Ascending aorta (tissue), 2 donors: ENCODE measurements at regions not wholly inside any gene's neighbourhood (a gene's known extent, or its start where the extent isn't known, plus 50 kb on each side); places are given as distances from the start of the nearest gene placed in this dataset.
A peak's percentile ranks its signal among the peaks of the same experiment; 100 is the strongest.

Experiments
- DNase-seq, 2 donors: peaks; one replicate each; pipeline ENCODE4 v3.0.0-alpha.2; 2019; ENCODE audit warnings: low spot score in 2 of 2
- H3K27ac ChIP-seq, 2 donors: fragments of 200-600 bp; sonication (generic); one replicate each; pipeline ENCODE4 v1.5.1; 2016 to 2017; ENCODE audit warnings: mild to moderate bottlenecking in 1 of 2
- H3K27me3 ChIP-seq: fragments of 200-600 bp; sonication (generic); one replicate; pipeline ENCODE4 v1.5.1; 2017
- H3K36me3 ChIP-seq, 2 donors: fragments of 200-600 bp; sonication (generic); one replicate each; pipeline ENCODE4 v1.5.1; 2016
- H3K4me1 ChIP-seq, 2 donors: fragments of 200-600 bp; sonication (generic); one replicate each; pipeline ENCODE4 v1.5.1; 2016 to 2017; ENCODE audit warnings: mild to moderate bottlenecking in 1 of 2
- H3K4me3 ChIP-seq, 2 donors: fragments of 200-600 bp; sonication (generic); one replicate each; pipeline ENCODE4 v1.5.1; 2016 to 2017; ENCODE audit warnings: mild to moderate bottlenecking in 1 of 2
- H3K9me3 ChIP-seq, 2 donors: fragments of 200-600 bp; sonication (generic); one replicate each; pipeline ENCODE4 v1.5.1; 2016
- CTCF ChIP-seq, 3 experiments: fragments of 200-600 bp in 2 of 3; fragments of 450-650 bp in 1 of 3; sonication (generic) in 2 of 3; IDR thresholded peaks; one replicate each; pipeline ENCODE4 v1.5.1; 2016 to 2019; ENCODE audit warnings: antibody characterized with exemption in 3 of 3, mild to moderate bottlenecking in 1 of 3, moderate library complexity in 1 of 3
- intact Hi-C: fragments of 100-400 bp; cut with DNase I; formaldehyde crosslinking; loops from one replicate; pipeline ENCODE4 v1.15.1; 2023

- TF ChIP-seq CTCF (IDR thresholded peaks at IDR 0.05) = no peak
- Histone ChIP-seq H3K27ac (no peak overlapping the region), H3K4me3 (no peak overlapping the region), H3K9me3 (no peaks in the 10 kb centered on the region), H3K27me3 (no peaks in the 10 kb centered on the region), H3K4me1 (peaks cover 3 to 16% of the 10 kb centered on the region in 2 donors), H3K36me3 (no peaks in the 10 kb centered on the region)
- intact Hi-C loops = no loop called here
- no peak for DNase-seq
Measured at GRCh38 chr12:105667973-105668743, 337.7 kb downstream of the C12orf75 start.

GRCh38 chr12:105670672-105671071 is 340.2 kb downstream of the C12orf75 start:
- TF ChIP-seq CTCF (IDR thresholded peaks at IDR 0.05) = no peak
- Histone ChIP-seq H3K4me3 (no peak overlapping the region), H3K4me1 (peaks cover 3 to 23% of the 10 kb centered on the region in 2 donors), H3K9me3 (no peaks in the 10 kb centered on the region), H3K36me3 (no peaks in the 10 kb centered on the region), H3K27me3 (no peaks in the 10 kb centered on the region), H3K27ac (peak overlapping the region in 1 of 2 donors; percentile 80)
- intact Hi-C loops = no loop called here
- DNase-seq = no peak

- H3K9me3 ChIP-seq = no peaks in the 10 kb centered on the region
- peak overlapping the region; percentile 74 to 80 for H3K27ac ChIP-seq
- peaks cover 3 to 27% of the 10 kb centered on the region in 2 donors for H3K4me1 ChIP-seq
- no peaks in the 10 kb centered on the region for H3K36me3 ChIP-seq
- no peak for DNase-seq
- no peaks in the 10 kb centered on the region for H3K27me3 ChIP-seq
- TF ChIP-seq CTCF (IDR thresholded peaks at IDR 0.05) = no peak
- H3K4me3 ChIP-seq = no peak overlapping the region
- intact Hi-C loops = no loop called here
Measured at GRCh38 chr12:105671720-105672119, 341.2 kb downstream of the C12orf75 start.

- no peak overlapping the region for H3K4me3 ChIP-seq
- DNase-seq = peak in 1 of 2 donors; percentile 70
- no peaks in the 10 kb centered on the region for H3K9me3 ChIP-seq
- intact Hi-C loops = no loop called here
- H3K27ac ChIP-seq = peak overlapping the region; percentile 74 to 80
- no peaks in the 10 kb centered on the region for H3K27me3 ChIP-seq
- no peak for TF ChIP-seq CTCF (IDR thresholded peaks at IDR 0.05)
- no peaks in the 10 kb centered on the region for H3K36me3 ChIP-seq
- peaks cover 5 to 33% of the 10 kb centered on the region in 2 donors for H3K4me1 ChIP-seq
Measured at GRCh38 chr12:105672121-105672975, 341.9 kb downstream of the C12orf75 start.

GRCh38 chr12:105674871-105675699 is 344.6 kb downstream of the C12orf75 start:
- H3K4me3 ChIP-seq = no peak overlapping the region
- no peak for DNase-seq
- intact Hi-C loops = no loop called here
- H3K27ac ChIP-seq = peak overlapping the region in 1 of 2 donors; percentile 36
- no peaks in the 10 kb centered on the region for H3K9me3 ChIP-seq
- TF ChIP-seq CTCF (IDR thresholded peaks at IDR 0.05) = no peak
- peaks cover 5 to 34% of the 10 kb centered on the region in 2 donors for H3K4me1 ChIP-seq
- H3K36me3 ChIP-seq = no peaks in the 10 kb centered on the region
- H3K27me3 ChIP-seq = no peaks in the 10 kb centered on the region
